ENCODE measurements at regions not wholly inside any gene's neighbourhood (a gene's known extent, or its start where the extent isn't known, plus 50 kb on each side); places are given as distances from the start of the nearest gene placed in this dataset.
"Not testable (repeated sequence)": the region's sequence is repeated elsewhere in the genome, so short reads cannot be mapped to it uniquely, and the experiment has no call there.

GRCh38 chr12:131287938-131288764 is 334.4 kb downstream of the ADGRD1 start:
- H3K79me1 ChIP-seq (ENCODE audit: low read length) = no peaks in the 10 kb centered on the region
- H3K18ac ChIP-seq (ENCODE audit: low read length) = no peak overlapping the region
- H2BK15ac ChIP-seq (replicated peaks; ENCODE audit: low read depth) = no peak overlapping the region
- H3K27me3 ChIP-seq (ENCODE audit: insufficient read depth, low read length, poor library complexity) = no peaks in the 10 kb centered on the region
- H3K23ac ChIP-seq (ENCODE audit: low read length) = no peak overlapping the region
- H3K79me2 ChIP-seq (ENCODE audit: control insufficient read depth, insufficient read depth, low read length) = no peaks in the 10 kb centered on the region
- H3K4me2 ChIP-seq (ENCODE audit: low read length) = no peak overlapping the region
- no peak overlapping the region for H3K27ac ChIP-seq (ENCODE audit: low read depth, low read length)
- no peaks in the 10 kb centered on the region for H3K36me3 ChIP-seq (ENCODE audit: control insufficient read depth, insufficient read depth, low read length)
- H3K4me1 ChIP-seq (ENCODE audit: control insufficient read depth, low read depth, low read length) = no peaks in the 10 kb centered on the region
- H3K9ac ChIP-seq (ENCODE audit: low read length) = no peak overlapping the region
- WGBS (ENCODE audit: extremely low coverage, insufficient coverage, low lambda C conversion rate) = no CpG with 5 or more reads among the region's 27 CpGs
- no peak overlapping the region for H2AK5ac ChIP-seq (ENCODE audit: low read length)
- H3K4me3 ChIP-seq (ENCODE audit: low read length) = no peak overlapping the region
- H4K8ac ChIP-seq (ENCODE audit: low read depth, low read length) = no peak overlapping the region
- H4K5ac ChIP-seq (ENCODE audit: low read length) = no peak overlapping the region
- H2BK120ac ChIP-seq (ENCODE audit: low read depth, low read length) = no peak overlapping the region
- no peak overlapping the region for H3K56ac ChIP-seq (ENCODE audit: low read length)
- no peak overlapping the region for H3K4ac ChIP-seq (ENCODE audit: low read depth, low read length)
- no peak overlapping the region for H2BK5ac ChIP-seq (ENCODE audit: low read length)
- no peak for DNase-seq

GRCh38 chr12:131288765-131289695 is 335.3 kb downstream of the ADGRD1 start:
- H4K5ac ChIP-seq (ENCODE audit: low read length); H3K79me2 ChIP-seq (ENCODE audit: control insufficient read depth, insufficient read depth, low read length); H3K4ac ChIP-seq (ENCODE audit: low read depth, low read length); DNase-seq; H4K8ac ChIP-seq (ENCODE audit: low read depth, low read length); H2BK120ac ChIP-seq (ENCODE audit: low read depth, low read length); H3K27me3 ChIP-seq (ENCODE audit: insufficient read depth, low read length, poor library complexity); H3K9ac ChIP-seq (ENCODE audit: low read length); H2BK5ac ChIP-seq (ENCODE audit: low read length); H3K4me3 ChIP-seq (ENCODE audit: low read length); H3K36me3 ChIP-seq (ENCODE audit: control insufficient read depth, insufficient read depth, low read length); H2AK5ac ChIP-seq (ENCODE audit: low read length); H3K4me2 ChIP-seq (ENCODE audit: low read length); H2BK15ac ChIP-seq (replicated peaks; ENCODE audit: low read depth); H3K27ac ChIP-seq (ENCODE audit: low read depth, low read length); H3K79me1 ChIP-seq (ENCODE audit: low read length); H3K56ac ChIP-seq (ENCODE audit: low read length); H3K4me1 ChIP-seq (ENCODE audit: control insufficient read depth, low read depth, low read length); H3K18ac ChIP-seq (ENCODE audit: low read length); H3K23ac ChIP-seq (ENCODE audit: low read length): not testable (repeated sequence)
- no CpG with 5 or more reads among the region's 19 CpGs for WGBS (ENCODE audit: extremely low coverage, insufficient coverage, low lambda C conversion rate)

GRCh38 chr12:131289807-131290206 is 336.1 kb downstream of the ADGRD1 start:
- H3K36me3 ChIP-seq (ENCODE audit: control insufficient read depth, insufficient read depth, low read length); H3K9ac ChIP-seq (ENCODE audit: low read length); DNase-seq; H3K79me2 ChIP-seq (ENCODE audit: control insufficient read depth, insufficient read depth, low read length); H3K4ac ChIP-seq (ENCODE audit: low read depth, low read length); H3K23ac ChIP-seq (ENCODE audit: low read length); H4K8ac ChIP-seq (ENCODE audit: low read depth, low read length); H2BK15ac ChIP-seq (replicated peaks; ENCODE audit: low read depth); H2BK5ac ChIP-seq (ENCODE audit: low read length); H2BK120ac ChIP-seq (ENCODE audit: low read depth, low read length); H3K79me1 ChIP-seq (ENCODE audit: low read length); H4K5ac ChIP-seq (ENCODE audit: low read length); H3K4me1 ChIP-seq (ENCODE audit: control insufficient read depth, low read depth, low read length); H3K4me3 ChIP-seq (ENCODE audit: low read length); H2AK5ac ChIP-seq (ENCODE audit: low read length); H3K18ac ChIP-seq (ENCODE audit: low read length); H3K27ac ChIP-seq (ENCODE audit: low read depth, low read length); H3K4me2 ChIP-seq (ENCODE audit: low read length); H3K27me3 ChIP-seq (ENCODE audit: insufficient read depth, low read length, poor library complexity); H3K56ac ChIP-seq (ENCODE audit: low read length): not testable (repeated sequence)
- no CpG with 5 or more reads among the region's 8 CpGs for WGBS (ENCODE audit: extremely low coverage, insufficient coverage, low lambda C conversion rate)

GRCh38 chr12:131290255-131290959 is 336.7 kb downstream of the ADGRD1 start:
- Histone ChIP-seq H3K4me1 (ENCODE audit: control insufficient read depth, low read depth, low read length) (no peaks in the 10 kb centered on the region), H3K4me3 (ENCODE audit: low read length) (no peak overlapping the region), H2BK5ac (ENCODE audit: low read length) (no peak overlapping the region), H4K8ac (ENCODE audit: low read depth, low read length) (no peak overlapping the region), H2BK15ac (replicated peaks; ENCODE audit: low read depth) (no peak overlapping the region), H3K27me3 (ENCODE audit: insufficient read depth, low read length, poor library complexity) (no peaks in the 10 kb centered on the region), H3K79me2 (ENCODE audit: control insufficient read depth, insufficient read depth, low read length) (no peaks in the 10 kb centered on the region), H3K4ac (ENCODE audit: low read depth, low read length) (no peak overlapping the region), H3K56ac (ENCODE audit: low read length) (no peak overlapping the region), H3K4me2 (ENCODE audit: low read length) (no peak overlapping the region), H3K23ac (ENCODE audit: low read length) (no peak overlapping the region), H3K79me1 (ENCODE audit: low read length) (no peaks in the 10 kb centered on the region), H3K9ac (ENCODE audit: low read length) (no peak overlapping the region), H3K27ac (ENCODE audit: low read depth, low read length) (no peak overlapping the region), H2BK120ac (ENCODE audit: low read depth, low read length) (no peak overlapping the region), H3K18ac (ENCODE audit: low read length) (no peak overlapping the region), H3K36me3 (ENCODE audit: control insufficient read depth, insufficient read depth, low read length) (no peaks in the 10 kb centered on the region), H2AK5ac (ENCODE audit: low read length) (no peak overlapping the region), H4K5ac (ENCODE audit: low read length) (no peak overlapping the region)
- no CpG with 5 or more reads among the region's 10 CpGs for WGBS (ENCODE audit: extremely low coverage, insufficient coverage, low lambda C conversion rate)
- DNase-seq = no peak

GRCh38 chr12:131293071-131294015 is 339.6 kb downstream of the ADGRD1 start:
- not testable (repeated sequence) for H3K27me3 ChIP-seq (ENCODE audit: insufficient read depth, low read length, poor library complexity); H3K79me1 ChIP-seq (ENCODE audit: low read length); H3K4me2 ChIP-seq (ENCODE audit: low read length); H3K4me3 ChIP-seq (ENCODE audit: low read length); H3K79me2 ChIP-seq (ENCODE audit: control insufficient read depth, insufficient read depth, low read length); H3K4ac ChIP-seq (ENCODE audit: low read depth, low read length); H3K18ac ChIP-seq (ENCODE audit: low read length); H4K8ac ChIP-seq (ENCODE audit: low read depth, low read length); H3K27ac ChIP-seq (ENCODE audit: low read depth, low read length); H4K5ac ChIP-seq (ENCODE audit: low read length); H3K36me3 ChIP-seq (ENCODE audit: control insufficient read depth, insufficient read depth, low read length); H2BK5ac ChIP-seq (ENCODE audit: low read length); H3K23ac ChIP-seq (ENCODE audit: low read length); H3K9ac ChIP-seq (ENCODE audit: low read length); H3K4me1 ChIP-seq (ENCODE audit: control insufficient read depth, low read depth, low read length); H2BK120ac ChIP-seq (ENCODE audit: low read depth, low read length); H2BK15ac ChIP-seq (replicated peaks; ENCODE audit: low read depth); H2AK5ac ChIP-seq (ENCODE audit: low read length); H3K56ac ChIP-seq (ENCODE audit: low read length)
- WGBS (ENCODE audit: extremely low coverage, insufficient coverage, low lambda C conversion rate) = no CpG with 5 or more reads among the region's 26 CpGs
- DNase-seq = peak; percentile 48

All from mesendoderm (in vitro differentiated cells).